RWPE2 (cell line): ENCODE measurements at regions not wholly inside any gene's neighbourhood (a gene's known extent, or its start where the extent isn't known, plus 50 kb on each side); places are given as distances from the start of the nearest gene placed in this dataset.

Source experiments
- ATAC-seq: fragments of 200-7000 bp; cut with Tn5 transposase; 3 replicates; pipeline ENCODE4 v1.9.1; 2021; ENCODE audit warnings: low read depth
- DNase-seq: peaks from one replicate; pipeline ENCODE4 v3.0.0-alpha.2; 2020; ENCODE audit warnings: low spot score
- H3K27ac ChIP-seq: fragments of 450-650 bp; 2 replicates; pipeline ENCODE4 v1.5.1; 2017; ENCODE audit warnings: mild to moderate bottlenecking; ENCODE audit not compliant: poor library complexity, severe bottlenecking
- H3K27me3 ChIP-seq: fragments of 250-450 bp; sonication (Bioruptor Pico); 2 replicates; pipeline ENCODE4 v1.5.1; 2021; ENCODE audit warnings: mild to moderate bottlenecking, moderate library complexity; ENCODE audit not compliant: insufficient read depth, poor library complexity, severe bottlenecking
- H3K36me3 ChIP-seq: fragments of 250-450 bp; sonication (Bioruptor Pico); 2 replicates; pipeline ENCODE4 v1.5.1; 2020; ENCODE audit warnings: low read depth, mild to moderate bottlenecking, moderate library complexity
- H3K4me1 ChIP-seq: fragments of 250-450 bp; sonication (Bioruptor Pico); 2 replicates; pipeline ENCODE4 v1.5.1; 2021; ENCODE audit warnings: mild to moderate bottlenecking, moderate library complexity; ENCODE audit not compliant: insufficient read depth, poor library complexity, severe bottlenecking
- H3K4me3 ChIP-seq: fragments of 250-450 bp; sonication (Bioruptor Pico); 2 replicates; pipeline ENCODE4 v1.5.1; 2021; ENCODE audit warnings: mild to moderate bottlenecking, moderate library complexity; ENCODE audit not compliant: severe bottlenecking
- H3K9me3 ChIP-seq: fragments of 250-450 bp; sonication (Bioruptor Pico); 2 replicates; pipeline ENCODE4 v1.5.1; 2021; ENCODE audit warnings: mild to moderate bottlenecking, moderate library complexity; ENCODE audit not compliant: severe bottlenecking
- TF ChIP-seq, protein P1 (sequence below): fragments of 450-650 bp; IDR thresholded peaks from one replicate; pipeline ENCODE4 v1.5.1; 2017; ENCODE audit warnings: mild to moderate bottlenecking, moderate library complexity; ENCODE audit not compliant: poor library complexity, severe bottlenecking

DNA sequence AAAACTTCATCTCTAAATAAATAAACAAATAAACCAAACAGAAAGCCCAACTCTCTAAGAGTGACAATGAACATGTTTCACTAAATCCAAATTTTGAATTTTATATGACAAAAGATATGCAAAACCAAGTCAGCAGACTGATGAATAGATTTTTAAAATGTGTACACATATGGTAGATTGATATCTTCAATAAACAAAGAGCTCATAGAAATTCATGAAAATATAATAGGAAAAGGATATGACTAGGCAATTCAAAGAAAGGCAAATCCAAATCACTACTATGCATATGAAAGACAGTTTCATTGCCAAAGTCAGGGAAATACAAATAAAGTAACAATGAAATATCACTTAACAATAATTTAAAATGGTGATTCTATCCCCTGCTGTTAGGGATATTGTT is 63.7 kb upstream of the NBEA start:
- no peaks in the 10 kb centered on the region for H3K9me3 ChIP-seq
- no peak for ATAC-seq
- H3K4me3 ChIP-seq = no peak overlapping the region
- TF ChIP-seq, protein P1, sequence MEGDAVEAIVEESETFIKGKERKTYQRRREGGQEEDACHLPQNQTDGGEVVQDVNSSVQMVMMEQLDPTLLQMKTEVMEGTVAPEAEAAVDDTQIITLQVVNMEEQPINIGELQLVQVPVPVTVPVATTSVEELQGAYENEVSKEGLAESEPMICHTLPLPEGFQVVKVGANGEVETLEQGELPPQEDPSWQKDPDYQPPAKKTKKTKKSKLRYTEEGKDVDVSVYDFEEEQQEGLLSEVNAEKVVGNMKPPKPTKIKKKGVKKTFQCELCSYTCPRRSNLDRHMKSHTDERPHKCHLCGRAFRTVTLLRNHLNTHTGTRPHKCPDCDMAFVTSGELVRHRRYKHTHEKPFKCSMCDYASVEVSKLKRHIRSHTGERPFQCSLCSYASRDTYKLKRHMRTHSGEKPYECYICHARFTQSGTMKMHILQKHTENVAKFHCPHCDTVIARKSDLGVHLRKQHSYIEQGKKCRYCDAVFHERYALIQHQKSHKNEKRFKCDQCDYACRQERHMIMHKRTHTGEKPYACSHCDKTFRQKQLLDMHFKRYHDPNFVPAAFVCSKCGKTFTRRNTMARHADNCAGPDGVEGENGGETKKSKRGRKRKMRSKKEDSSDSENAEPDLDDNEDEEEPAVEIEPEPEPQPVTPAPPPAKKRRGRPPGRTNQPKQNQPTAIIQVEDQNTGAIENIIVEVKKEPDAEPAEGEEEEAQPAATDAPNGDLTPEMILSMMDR = no peak
- no peaks in the 10 kb centered on the region for H3K4me1 ChIP-seq
- DNase-seq = no peak
- no peak overlapping the region for H3K27ac ChIP-seq
- no peaks in the 10 kb centered on the region for H3K27me3 ChIP-seq
- no peaks in the 10 kb centered on the region for H3K36me3 ChIP-seq

DNA sequence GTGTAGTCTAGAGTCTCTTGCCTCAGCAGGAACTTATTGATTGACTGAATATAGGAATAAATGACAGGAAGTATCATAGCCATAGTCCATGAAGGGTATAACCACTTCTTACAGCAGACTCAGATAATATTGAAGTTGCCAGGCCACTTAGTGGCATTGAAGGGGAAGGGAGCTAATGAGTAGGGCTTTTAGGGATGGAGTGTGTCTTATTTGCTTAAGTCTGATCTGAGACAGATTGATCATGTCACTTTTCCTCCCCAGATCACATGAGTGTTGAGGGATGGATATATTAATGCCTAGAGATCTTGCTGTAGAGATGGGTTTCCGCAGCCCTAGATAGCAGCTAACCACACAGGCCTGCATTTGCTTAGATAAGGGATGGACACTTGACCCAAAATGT is 62.2 kb upstream of the NBEA start:
- ATAC-seq (no peak), DNase-seq (no peak)
- Histone ChIP-seq H3K36me3 (no peaks in the 10 kb centered on the region), H3K4me3 (no peak overlapping the region), H3K27me3 (no peaks in the 10 kb centered on the region), H3K4me1 (no peaks in the 10 kb centered on the region), H3K9me3 (no peaks in the 10 kb centered on the region), H3K27ac (no peak overlapping the region)
- TF ChIP-seq, protein P1 = no peak

DNA sequence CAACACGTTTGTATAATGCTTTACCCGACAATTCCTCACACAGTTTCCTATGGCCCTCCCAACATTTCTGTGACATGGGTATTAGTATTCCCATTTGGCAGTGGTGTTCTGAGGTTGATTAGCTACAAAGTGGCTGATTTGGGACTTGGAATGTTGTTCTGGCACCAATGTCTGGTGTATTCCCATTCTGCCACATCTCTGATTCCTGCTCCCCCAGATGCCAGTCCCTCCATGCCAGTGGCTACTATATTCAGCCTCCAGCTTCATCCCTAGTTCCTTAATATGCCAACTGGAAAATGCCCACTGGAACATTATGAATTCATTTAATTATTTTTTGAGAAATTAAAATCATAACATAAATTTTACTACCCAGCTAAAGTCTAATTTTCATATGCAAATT is 60.6 kb upstream of the NBEA start:
- Histone ChIP-seq H3K4me3 (no peak overlapping the region), H3K4me1 (no peaks in the 10 kb centered on the region), H3K27me3 (no peaks in the 10 kb centered on the region), H3K36me3 (no peaks in the 10 kb centered on the region), H3K9me3 (no peaks in the 10 kb centered on the region), H3K27ac (no peak overlapping the region)
- DNase-seq (no peak), ATAC-seq (no peak)
- TF ChIP-seq, protein P1 = no peak

DNA sequence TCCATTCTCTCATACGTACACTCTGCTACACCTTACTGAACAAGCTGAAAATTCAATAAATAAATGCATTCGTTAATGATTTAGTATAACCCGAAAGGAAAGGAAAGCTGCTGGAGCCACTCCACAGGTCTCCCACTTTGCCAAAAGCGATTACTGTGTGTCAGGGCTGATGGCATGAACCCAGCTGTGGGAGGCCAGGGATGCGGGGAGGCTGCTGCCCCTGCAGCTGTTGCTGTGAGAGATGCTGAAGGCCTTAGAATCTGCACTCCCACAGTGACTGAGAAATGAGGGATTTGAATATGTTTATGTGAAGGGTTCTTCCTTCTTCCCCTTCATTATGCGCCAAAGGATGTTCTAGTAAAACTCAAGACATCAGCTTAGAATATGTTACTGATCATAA is 58.7 kb upstream of the NBEA start:
- Histone ChIP-seq H3K27me3 (no peaks in the 10 kb centered on the region), H3K27ac (no peak overlapping the region), H3K36me3 (no peaks in the 10 kb centered on the region), H3K9me3 (no peaks in the 10 kb centered on the region), H3K4me1 (no peaks in the 10 kb centered on the region), H3K4me3 (no peak overlapping the region)
- TF ChIP-seq, protein P1 = no peak
- no peak for ATAC-seq
- DNase-seq = no peak

GRCh38 chr13:34884366-34884765 is 57.7 kb upstream of the NBEA start:
- Histone ChIP-seq H3K4me1 (no peaks in the 10 kb centered on the region), H3K9me3 (no peaks in the 10 kb centered on the region), H3K36me3 (no peaks in the 10 kb centered on the region), H3K27ac (no peak overlapping the region), H3K4me3 (no peak overlapping the region), H3K27me3 (no peaks in the 10 kb centered on the region)
- DNase-seq (no peak), ATAC-seq (no peak)
- TF ChIP-seq, protein P1 = no peak
